NCI-H460 (cell line): ENCODE measurements at regions not wholly inside any gene's neighbourhood (a gene's known extent, or its start where the extent isn't known, plus 50 kb on each side); places are given as distances from the start of the nearest gene placed in this dataset.
A peak's percentile ranks its signal among the peaks of the same experiment; 100 is the strongest.
"Not testable (repeated sequence)": the region's sequence is repeated elsewhere in the genome, so short reads cannot be mapped to it uniquely, and the experiment has no call there.

Experiments
- DNase-seq: peaks from one replicate; pipeline ENCODE4 v3.0.0-alpha.2; 2016; ENCODE audit warnings: low read depth; ENCODE audit errors: extremely low read depth

GRCh38 chr18:67455890-67456501 is 60.5 kb downstream of the DSEL start:
- DNase-seq, result no peak

DNA sequence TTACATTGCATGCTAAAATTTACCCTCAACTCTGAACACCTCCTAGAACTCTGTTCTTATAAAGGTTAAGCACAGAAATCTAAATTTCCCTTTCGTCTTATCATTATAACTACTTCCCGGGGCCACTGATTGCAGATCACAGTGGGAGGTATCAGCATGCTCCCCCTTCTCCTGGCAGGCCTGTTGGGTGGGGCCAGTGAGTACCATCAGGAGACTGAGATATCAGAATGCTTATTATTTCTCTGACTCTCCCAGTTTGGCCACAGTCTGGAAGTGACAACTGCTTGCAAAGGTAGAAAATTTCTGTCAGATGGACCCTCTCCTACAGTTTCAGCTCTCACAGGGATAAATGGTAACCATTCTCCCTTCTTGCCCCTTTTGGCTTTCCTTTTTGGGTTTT is 62.6 kb downstream of the DSEL start:
- no peak for DNase-seq

DNA sequence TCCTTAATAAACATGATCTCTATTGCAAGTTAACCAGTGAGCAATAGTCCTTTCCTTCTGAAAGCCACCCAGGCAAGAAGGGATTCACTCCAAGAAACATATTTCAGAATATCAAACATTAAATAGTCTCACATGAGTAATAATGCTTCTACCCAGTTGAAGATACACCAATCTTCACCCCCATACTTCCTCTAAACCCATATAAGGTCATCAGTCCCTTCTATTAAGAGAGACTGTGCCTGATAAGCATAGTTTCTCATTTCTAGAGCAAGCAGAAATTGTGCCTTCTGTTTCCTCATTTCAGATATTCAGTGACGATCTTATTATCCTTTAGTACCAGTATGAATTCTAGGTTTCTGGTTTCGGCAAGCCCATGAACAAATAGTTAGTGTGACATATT is 64.6 kb downstream of the DSEL start:
- DNase-seq, result no peak

- DNase-seq, result not testable (repeated sequence)
Observed at GRCh38 chr18:67451101-67451500, 65.4 kb downstream of the DSEL start.

- no peak for DNase-seq
Observed at GRCh38 chr18:67433971-67434370, 82.5 kb downstream of the DSEL start.

DNA sequence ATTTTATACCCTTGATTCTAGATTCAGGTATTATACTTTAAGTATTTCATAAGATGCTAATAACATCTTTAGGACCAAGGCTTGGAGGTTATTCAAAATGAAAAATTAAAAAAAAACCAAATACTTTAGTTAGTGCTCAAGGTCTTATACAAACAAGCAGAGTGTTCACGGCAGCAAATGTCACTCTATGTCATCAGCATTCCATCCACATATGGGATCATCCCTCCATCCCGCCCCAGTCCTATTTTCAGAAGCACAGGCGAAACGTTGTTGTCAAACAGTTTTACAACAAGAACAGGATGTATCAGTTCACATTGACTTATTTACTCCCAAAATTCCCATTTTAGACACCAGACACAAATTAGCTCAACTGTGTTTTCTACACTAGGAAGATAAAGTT is 83.7 kb downstream of the DSEL start:
- no peak for DNase-seq

- DNase-seq, result no peak
Observed at GRCh38 chr18:67428805-67429204, 87.7 kb downstream of the DSEL start.

- DNase-seq, result no peak
Observed at GRCh38 chr18:67428158-67428557, 88.4 kb downstream of the DSEL start.

- no peak for DNase-seq
Observed at GRCh38 chr18:67426486-67426885, 90.0 kb downstream of the DSEL start.

DNA sequence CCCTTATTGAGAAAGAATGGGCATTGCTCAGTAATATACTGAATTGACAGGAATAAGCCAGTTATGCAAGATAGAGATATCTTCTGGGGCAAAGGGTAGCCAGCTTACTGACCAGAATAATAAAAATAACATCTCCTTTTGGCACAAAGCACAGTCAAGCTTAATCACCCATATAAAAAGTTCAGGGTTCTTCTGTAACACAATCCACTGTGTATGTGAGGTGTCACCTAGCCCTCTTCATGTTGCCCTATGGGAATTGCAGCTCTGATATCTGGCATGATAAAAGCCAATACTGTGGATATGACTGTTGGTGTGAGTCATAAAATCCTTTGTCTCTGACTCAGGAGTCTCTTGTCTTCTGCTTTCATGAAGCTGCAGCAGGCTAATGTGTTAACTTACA is 90.8 kb downstream of the DSEL start:
- DNase-seq, result no peak

DNA sequence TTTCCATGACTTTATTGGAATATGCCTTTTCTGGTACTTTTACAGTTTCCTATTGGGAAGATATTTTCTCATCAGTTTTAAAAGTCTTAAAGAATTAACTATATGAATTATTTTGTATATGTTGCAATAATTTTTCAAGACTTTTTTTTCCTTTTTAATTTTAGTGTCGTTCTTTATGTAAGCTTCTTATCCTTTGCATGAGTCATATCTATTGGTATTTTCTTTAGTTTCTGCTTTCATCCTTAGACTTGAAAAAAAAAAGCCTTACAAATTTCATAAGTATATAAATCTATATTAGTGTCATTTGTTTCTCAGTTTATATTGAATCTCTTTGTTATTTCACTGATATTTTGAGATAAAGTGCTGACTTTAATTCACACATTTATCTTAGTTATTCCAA is 94.9 kb downstream of the DSEL start:
- DNase-seq, result no peak

GRCh38 chr18:67417864-67418523 is 98.5 kb downstream of the DSEL start:
- DNase-seq, result peak; percentile 30

DNA sequence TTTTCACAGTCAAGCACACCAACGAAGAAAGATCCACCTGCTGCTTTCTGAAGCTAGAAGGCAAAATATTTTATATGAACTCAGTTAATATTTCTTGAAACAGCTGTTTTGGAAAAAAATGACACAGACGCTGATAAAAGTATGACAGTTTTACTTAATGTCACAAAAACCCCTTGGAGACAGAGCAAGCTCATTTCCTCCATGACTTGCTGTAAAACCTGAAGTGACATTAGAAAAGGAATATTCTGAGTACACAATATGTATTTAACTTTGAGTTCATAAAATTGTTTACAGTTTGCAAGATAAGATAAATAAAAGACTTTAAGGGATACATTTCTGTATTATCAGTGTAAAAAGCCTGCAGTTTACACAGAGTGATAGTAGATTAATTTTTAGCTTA is 105.4 kb downstream of the DSEL start:
- DNase-seq, result no peak

- DNase-seq, result no peak
Observed at GRCh38 chr18:67410075-67411070, 106.1 kb downstream of the DSEL start.

GRCh38 chr18:67408240-67408639 is 108.3 kb downstream of the DSEL start:
- DNase-seq, result no peak

DNA sequence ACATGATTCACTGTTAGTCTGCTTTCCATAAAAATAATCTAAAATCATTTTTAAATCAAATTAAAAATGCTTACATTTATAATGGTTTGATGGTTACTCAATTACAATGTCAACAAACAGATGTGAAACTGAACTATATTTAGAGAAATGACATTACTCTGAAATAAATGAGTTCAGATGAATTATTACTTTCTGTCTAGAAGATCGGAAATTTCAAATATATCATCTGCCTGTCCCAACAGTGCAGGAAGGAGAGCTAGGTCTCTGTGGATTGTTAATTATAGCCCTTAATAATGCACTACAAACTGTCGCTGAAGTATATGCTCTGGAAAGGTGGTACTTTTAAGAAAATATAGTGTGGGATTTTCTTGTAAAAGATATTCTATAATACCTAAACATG is 109.8 kb downstream of the DSEL start:
- DNase-seq, result no peak

- no peak for DNase-seq
Observed at GRCh38 chr18:67402543-67402942, 114.0 kb downstream of the DSEL start.

DNA sequence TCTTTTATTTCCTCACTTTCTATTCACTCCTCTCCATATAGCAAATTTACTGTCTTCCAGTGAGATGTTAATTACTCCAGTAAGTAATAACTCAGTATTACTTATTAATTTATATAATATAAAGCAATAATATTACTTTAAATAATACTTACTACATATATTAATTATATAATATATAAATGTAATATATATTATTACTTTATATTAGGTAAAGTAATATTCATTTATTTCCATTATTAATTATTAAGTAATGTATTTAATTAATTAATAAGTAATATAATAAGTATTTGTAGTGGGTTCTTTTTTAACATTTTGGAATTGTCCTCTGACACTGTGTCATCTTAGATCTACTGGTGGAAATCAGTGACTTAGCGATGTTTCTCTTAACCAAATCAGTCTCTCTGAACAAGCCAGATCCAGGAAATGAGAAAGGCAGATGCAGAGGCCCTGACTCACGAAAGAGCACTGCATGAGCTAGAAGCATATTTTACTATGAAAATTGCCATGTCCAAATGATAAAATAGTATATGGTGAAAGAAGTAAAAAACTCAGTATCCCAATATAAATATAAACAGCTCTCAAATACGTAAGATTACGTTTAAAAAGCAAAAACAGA is 115.9 kb downstream of the DSEL start:
- DNase-seq, result no peak

DNA sequence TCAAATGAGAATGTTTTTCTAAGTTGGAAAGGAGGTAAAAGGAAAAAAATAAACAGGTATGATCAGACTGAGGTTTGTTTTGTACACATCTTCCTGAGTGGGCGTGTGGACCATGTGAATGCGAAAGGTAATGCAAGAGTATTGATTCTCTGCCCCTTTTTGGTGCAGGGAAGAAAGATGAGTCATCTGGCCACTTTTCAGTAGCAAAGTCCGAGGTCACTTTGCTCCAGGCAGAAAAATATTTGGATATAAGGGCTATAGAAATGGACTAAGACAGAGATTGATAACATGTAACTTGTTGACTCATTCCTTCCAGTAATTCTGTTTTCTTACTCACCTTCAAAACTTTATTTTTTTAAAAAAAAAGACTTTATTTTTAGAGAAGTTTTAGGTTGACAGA is 130.5 kb downstream of the DSEL start:
- no peak for DNase-seq

GRCh38 chr18:67385455-67385854 is 131.1 kb downstream of the DSEL start:
- DNase-seq, result peak; percentile 14

GRCh38 chr18:67384057-67384456 is 132.5 kb downstream of the DSEL start:
- DNase-seq, result not testable (repeated sequence)
